GM12891 (cell line): ENCODE measurements at regions not wholly inside any gene's neighbourhood (a gene's known extent, or its start where the extent isn't known, plus 50 kb on each side); places are given as distances from the start of the nearest gene placed in this dataset.

Source experiments
- PAX5 ChIP-seq: IDR thresholded peaks from 2 replicates; pipeline ENCODE4 v1.6.1; 2011; ENCODE audit warnings: low read length, moderate library complexity, mild to moderate bottlenecking; ENCODE audit not compliant: insufficient read depth, severe bottlenecking
- POLR2A ChIP-seq: IDR thresholded peaks from 2 replicates; pipeline ENCODE4 v1.6.1; 2011; ENCODE audit warnings: low read depth, low read length, control low read depth
- POLR2AphosphoS5 ChIP-seq: IDR thresholded peaks from 2 replicates; pipeline ENCODE4 v1.6.1; 2011; ENCODE audit warnings: low read depth, low read length, control low read depth
- POU2F2 ChIP-seq: IDR thresholded peaks from 2 replicates; pipeline ENCODE4 v1.6.1; 2011; ENCODE audit warnings: low read depth, mild to moderate bottlenecking, control low read depth, low read length, moderate library complexity
- SPI1 ChIP-seq: IDR thresholded peaks from 2 replicates; pipeline ENCODE4 v1.6.1; 2011; ENCODE audit warnings: low read depth, low read length, control low read depth
- TAF1 ChIP-seq: IDR thresholded peaks from 2 replicates; pipeline ENCODE4 v1.6.1; 2011; ENCODE audit warnings: low read depth, low read length, control low read depth

DNA sequence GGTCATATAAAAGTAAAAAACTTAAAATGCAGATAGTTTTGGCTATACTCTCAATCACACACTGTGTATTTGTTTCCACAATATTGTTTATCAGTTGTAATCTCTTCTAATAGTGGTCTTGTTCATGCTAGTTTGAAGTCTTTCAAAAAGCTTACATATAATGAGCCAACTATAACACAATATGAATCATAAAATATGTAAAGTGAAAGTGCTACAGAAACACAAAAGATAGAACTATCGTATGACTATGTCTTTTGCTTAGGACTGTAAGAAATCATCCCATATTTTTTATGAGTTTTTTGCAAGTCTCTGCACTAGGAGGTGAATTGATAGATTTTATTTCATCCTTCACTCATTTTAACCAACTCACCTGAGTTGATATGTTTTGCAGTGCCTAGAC is 136.0 kb downstream of the MMUT start:
- no peak for TF ChIP-seq PAX5
- no peak for TF ChIP-seq POLR2AphosphoS5
- TF ChIP-seq POLR2A: no peak
- no peak for TF ChIP-seq SPI1
- no peak for TF ChIP-seq POU2F2
- TF ChIP-seq TAF1: no peak
